Choroid plexus epithelial cell (primary cell): ENCODE measurements at regions not wholly inside any gene's neighbourhood (a gene's known extent, or its start where the extent isn't known, plus 50 kb on each side); places are given as distances from the start of the nearest gene placed in this dataset.

Source experiments
- DNase-seq: peaks from one replicate; pipeline ENCODE4 v3.0.0-alpha.2; 2010; ENCODE audit warnings: low read depth
- H3K4me3 ChIP-seq: 2 replicates; pipeline ENCODE4 v1.5.1; 2011; ENCODE audit warnings: low read depth, mild to moderate bottlenecking, control low read depth, low read length, moderate library complexity
- CTCF ChIP-seq: conservative IDR thresholded peaks from 2 replicates; pipeline ENCODE4 v1.5.1; 2011; ENCODE audit warnings: low read depth, mild to moderate bottlenecking, control low read depth, inconsistent platforms, low read length, moderate library complexity

- TF ChIP-seq CTCF, result no peak
- H3K4me3 ChIP-seq, result no peak overlapping the region
- no peak for DNase-seq
Measured at GRCh38 chr6:80454661-80455365, 348.3 kb downstream of the BCKDHB start.

GRCh38 chr6:80454197-80454596, 347.7 kb downstream of the BCKDHB start:
- no peak overlapping the region for H3K4me3 ChIP-seq
- TF ChIP-seq CTCF, result no peak
- peak; percentile 94 for DNase-seq

- no peak for DNase-seq
- no peak for TF ChIP-seq CTCF
- no peak overlapping the region for H3K4me3 ChIP-seq
Measured at GRCh38 chr6:80449726-80450125, 343.3 kb downstream of the BCKDHB start.

DNA sequence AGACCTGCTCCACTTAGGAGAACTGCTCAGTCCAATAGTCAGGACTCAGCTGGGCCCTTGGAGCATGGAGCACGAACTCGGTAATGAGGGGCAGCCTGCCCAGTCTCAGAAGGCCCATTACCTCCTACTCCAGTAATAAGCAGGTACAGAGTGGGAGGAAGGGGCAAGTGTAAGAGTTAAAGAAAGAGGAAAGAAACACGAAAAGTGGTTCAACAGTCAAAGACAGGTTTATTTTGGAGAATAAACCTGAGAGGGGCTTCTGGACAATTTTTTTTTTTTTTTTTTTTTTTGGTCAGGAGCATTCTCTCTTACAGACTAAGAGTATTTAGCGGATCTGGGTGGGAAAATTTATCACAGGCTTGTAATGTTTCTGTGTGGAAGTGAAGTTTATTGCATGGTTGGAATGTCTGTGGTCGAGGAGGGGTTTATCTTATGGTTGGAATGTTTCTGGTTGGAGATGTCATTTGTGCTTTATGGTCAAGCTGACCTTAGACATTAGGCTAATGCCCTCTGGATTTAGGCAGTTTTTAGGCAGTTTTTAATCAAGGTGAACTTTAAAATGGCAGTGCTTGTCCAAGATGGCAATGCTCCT, 340.1 kb downstream of the BCKDHB start:
- no peak for TF ChIP-seq CTCF
- no peak for DNase-seq
- no peak overlapping the region for H3K4me3 ChIP-seq

- no peak for TF ChIP-seq CTCF
- H3K4me3 ChIP-seq, result no peak overlapping the region
- DNase-seq, result no peak
Measured at GRCh38 chr6:80445751-80446150, 339.3 kb downstream of the BCKDHB start.

DNA sequence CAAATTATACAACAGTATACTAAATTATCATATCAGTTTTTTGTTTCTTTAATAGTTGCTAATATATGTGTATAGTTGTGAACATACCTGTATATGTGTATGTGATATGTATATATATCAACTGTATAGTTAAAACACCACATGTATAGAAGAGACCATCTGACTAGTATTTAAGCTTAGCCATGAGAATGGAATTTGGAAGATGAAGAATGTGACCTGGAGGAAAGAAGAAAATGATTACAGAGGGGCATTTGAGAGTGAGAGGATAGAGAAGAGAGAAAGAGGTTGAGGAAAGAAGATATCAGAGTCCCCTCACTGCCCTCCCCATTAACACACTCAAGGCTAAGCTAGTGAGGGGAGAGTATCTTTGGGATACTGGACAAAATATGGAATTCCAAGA, 335.9 kb downstream of the BCKDHB start:
- no peak for TF ChIP-seq CTCF
- no peak overlapping the region for H3K4me3 ChIP-seq
- peak; percentile 26 for DNase-seq

DNA sequence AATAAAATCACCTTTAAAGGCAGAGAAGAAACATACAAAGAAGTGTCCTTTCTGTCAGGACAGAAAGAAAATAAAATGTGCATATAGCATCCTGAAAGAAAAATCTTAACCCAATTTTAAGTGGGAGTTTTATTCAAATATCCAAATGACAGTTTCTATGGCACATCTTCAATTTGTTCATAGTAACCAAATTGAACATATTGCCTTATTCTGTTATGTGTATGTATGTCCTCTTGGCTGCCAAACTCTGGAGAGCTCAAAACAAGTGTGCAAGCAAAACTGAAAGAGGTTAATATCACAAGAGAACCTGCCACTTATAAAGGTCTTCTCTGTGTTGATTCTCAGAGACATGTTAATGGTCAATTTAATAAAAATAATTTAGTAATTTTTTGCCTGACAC, 334.7 kb downstream of the BCKDHB start:
- TF ChIP-seq CTCF, result no peak
- no peak overlapping the region for H3K4me3 ChIP-seq
- no peak for DNase-seq
